ENCODE measurements at regions not wholly inside any gene's neighbourhood (a gene's known extent, or its start where the extent isn't known, plus 50 kb on each side); places are given as distances from the start of the nearest gene placed in this dataset.

DNA sequence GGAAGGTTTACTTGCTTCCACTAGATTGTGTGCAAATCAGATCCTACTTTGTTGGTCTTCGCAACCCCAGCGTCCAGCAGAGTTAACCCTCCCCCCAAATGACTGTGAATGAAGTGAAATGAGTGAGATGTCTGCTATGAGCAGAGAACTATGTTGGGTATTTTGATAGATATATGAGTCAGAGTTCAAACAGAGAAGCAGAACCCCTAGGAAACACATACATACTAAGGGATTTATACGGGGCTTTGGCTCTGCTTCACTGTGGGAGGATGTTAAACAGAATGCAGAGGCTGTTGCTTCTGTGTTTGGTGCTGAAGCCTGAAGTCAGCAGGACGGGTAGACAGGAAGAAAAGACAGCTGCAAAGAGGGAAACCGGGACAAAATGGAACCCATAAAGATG lies 197.0 kb downstream of the MZT1 start:
- Mint-ChIP-seq H3K4me1 (ENCODE audit: unreplicated experiment) (peaks cover 7% of the 10 kb centered on the region), H3K4me3 (ENCODE audit: unreplicated experiment) (no peak overlapping the region), H3K36me3 (ENCODE audit: unreplicated experiment) (no peaks in the 10 kb centered on the region), H3K27ac (ENCODE audit: unreplicated experiment) (no peak overlapping the region), H3K27me3 (ENCODE audit: unreplicated experiment) (no peaks in the 10 kb centered on the region), H3K9me3 (ENCODE audit: unreplicated experiment) (no peaks in the 10 kb centered on the region)
- DNase-seq (ENCODE audit: extremely low spot score, unreplicated experiment): no peak
- TF ChIP-seq, protein P1, sequence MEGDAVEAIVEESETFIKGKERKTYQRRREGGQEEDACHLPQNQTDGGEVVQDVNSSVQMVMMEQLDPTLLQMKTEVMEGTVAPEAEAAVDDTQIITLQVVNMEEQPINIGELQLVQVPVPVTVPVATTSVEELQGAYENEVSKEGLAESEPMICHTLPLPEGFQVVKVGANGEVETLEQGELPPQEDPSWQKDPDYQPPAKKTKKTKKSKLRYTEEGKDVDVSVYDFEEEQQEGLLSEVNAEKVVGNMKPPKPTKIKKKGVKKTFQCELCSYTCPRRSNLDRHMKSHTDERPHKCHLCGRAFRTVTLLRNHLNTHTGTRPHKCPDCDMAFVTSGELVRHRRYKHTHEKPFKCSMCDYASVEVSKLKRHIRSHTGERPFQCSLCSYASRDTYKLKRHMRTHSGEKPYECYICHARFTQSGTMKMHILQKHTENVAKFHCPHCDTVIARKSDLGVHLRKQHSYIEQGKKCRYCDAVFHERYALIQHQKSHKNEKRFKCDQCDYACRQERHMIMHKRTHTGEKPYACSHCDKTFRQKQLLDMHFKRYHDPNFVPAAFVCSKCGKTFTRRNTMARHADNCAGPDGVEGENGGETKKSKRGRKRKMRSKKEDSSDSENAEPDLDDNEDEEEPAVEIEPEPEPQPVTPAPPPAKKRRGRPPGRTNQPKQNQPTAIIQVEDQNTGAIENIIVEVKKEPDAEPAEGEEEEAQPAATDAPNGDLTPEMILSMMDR (IDR thresholded peaks at IDR 0.05): no peak

DNA sequence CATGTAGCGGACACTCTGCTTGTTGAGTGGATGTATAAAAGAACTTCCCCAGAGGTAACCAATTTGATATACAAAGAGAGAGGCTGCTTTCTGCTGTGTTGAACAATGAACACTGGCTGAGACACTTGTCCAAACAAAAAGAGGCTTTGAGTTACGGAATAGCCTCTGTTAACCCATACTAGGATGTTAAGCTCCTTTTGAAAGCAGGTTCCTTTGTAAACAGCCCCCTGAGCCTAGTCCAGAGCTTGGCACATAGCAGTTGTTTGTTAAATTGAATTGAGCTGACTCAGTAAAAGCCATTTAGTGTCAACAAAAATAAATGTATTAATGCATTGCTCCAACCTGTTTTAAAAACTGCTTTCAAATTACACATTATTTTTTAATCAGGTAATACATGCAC lies 200.1 kb downstream of the MZT1 start:
- H3K36me3 Mint-ChIP-seq (ENCODE audit: unreplicated experiment): no peaks in the 10 kb centered on the region
- no peak overlapping the region for H3K27ac Mint-ChIP-seq (ENCODE audit: unreplicated experiment)
- peaks cover 7% of the 10 kb centered on the region for H3K4me1 Mint-ChIP-seq (ENCODE audit: unreplicated experiment)
- no peak overlapping the region for H3K4me3 Mint-ChIP-seq (ENCODE audit: unreplicated experiment)
- TF ChIP-seq, protein P1 (IDR thresholded peaks at IDR 0.05): no peak
- H3K9me3 Mint-ChIP-seq (ENCODE audit: unreplicated experiment): no peaks in the 10 kb centered on the region
- DNase-seq (ENCODE audit: extremely low spot score, unreplicated experiment): no peak
- H3K27me3 Mint-ChIP-seq (ENCODE audit: unreplicated experiment): peaks cover 5% of the 10 kb centered on the region

DNA sequence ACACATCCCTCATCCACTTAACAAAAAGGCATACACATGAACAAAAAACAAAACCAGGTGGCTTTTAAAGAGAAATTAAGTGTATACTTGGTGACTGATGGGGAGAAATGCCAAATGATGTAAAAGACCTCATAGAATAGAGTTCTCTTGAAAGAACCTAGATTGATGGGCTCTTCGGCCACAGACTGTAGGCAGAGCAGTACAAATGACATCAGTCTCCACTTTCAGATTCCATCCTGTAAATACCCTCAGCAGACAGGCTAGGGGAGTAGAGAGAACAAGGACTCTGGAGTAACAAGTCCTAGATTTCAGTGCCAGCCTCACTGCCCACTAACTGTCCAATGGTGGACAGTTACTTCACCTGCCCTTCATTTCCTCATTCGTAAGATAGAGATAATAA lies 203.8 kb downstream of the MZT1 start:
- peaks cover 10% of the 10 kb centered on the region for H3K27me3 Mint-ChIP-seq (ENCODE audit: unreplicated experiment)
- TF ChIP-seq, protein P1 (IDR thresholded peaks at IDR 0.05): no peak
- H3K9me3 Mint-ChIP-seq (ENCODE audit: unreplicated experiment): no peaks in the 10 kb centered on the region
- H3K27ac Mint-ChIP-seq (ENCODE audit: unreplicated experiment): no peak overlapping the region
- no peaks in the 10 kb centered on the region for H3K4me1 Mint-ChIP-seq (ENCODE audit: unreplicated experiment)
- no peak for DNase-seq (ENCODE audit: extremely low spot score, unreplicated experiment)
- no peak overlapping the region for H3K4me3 Mint-ChIP-seq (ENCODE audit: unreplicated experiment)
- no peaks in the 10 kb centered on the region for H3K36me3 Mint-ChIP-seq (ENCODE audit: unreplicated experiment)

DNA sequence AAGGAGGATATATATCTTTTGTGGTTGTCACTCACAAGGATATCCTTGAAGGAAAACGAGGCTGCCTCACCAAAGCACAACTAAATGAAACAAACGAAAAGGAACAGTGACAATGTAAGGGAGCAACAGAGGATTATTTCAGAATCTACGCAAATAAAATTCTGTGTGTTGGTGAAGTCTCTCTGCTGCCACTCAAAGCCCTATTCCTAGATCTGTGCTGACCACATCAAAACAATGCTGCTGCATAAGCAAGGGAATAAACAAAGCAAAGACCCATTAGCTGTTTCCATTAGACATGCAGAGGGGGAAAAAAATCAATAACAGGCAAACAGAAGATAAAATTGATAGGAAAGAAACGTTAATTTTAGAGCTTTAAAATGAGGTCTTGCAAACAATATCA lies 204.4 kb downstream of the MZT1 start:
- Mint-ChIP-seq H3K27me3 (ENCODE audit: unreplicated experiment) (peaks cover 11% of the 10 kb centered on the region), H3K27ac (ENCODE audit: unreplicated experiment) (no peak overlapping the region), H3K4me1 (ENCODE audit: unreplicated experiment) (no peaks in the 10 kb centered on the region), H3K9me3 (ENCODE audit: unreplicated experiment) (no peaks in the 10 kb centered on the region), H3K36me3 (ENCODE audit: unreplicated experiment) (no peaks in the 10 kb centered on the region), H3K4me3 (ENCODE audit: unreplicated experiment) (no peak overlapping the region)
- DNase-seq (ENCODE audit: extremely low spot score, unreplicated experiment): no peak
- TF ChIP-seq, protein P1 (IDR thresholded peaks at IDR 0.05): no peak

DNA sequence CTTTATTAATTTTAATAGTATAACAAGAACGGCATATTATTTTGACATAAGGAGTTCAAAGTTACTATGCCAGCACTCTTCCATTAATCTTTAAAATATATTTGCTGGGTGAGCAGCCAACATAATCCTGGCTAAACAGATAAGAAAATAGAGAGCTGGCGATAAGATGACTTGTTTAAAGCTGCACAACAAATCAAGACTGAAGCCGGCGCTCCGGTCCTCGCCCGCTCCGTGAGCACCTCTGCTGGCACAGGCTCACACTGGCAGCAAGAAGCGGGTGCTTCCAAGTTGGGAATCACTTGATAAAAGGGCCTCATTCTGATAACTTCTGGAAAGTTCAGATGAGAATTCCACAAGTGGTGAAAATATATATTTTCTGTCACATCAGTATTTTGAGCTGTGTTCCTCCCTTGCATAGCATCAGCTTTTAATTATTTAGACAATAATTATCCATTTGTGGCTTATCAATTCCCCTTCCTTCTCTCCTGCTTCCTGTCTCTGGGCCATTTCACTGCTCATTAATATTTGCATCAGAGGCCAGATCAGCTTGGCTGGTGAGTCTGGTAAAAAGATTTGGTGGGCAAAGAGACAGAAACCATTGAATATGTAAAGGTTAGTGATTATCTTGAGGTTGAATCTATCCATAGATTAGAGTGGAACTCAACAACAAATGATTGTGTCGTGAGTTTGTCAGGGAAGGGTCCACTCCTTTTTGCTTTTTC lies 205.3 kb downstream of the MZT1 start:
- no peaks in the 10 kb centered on the region for H3K9me3 Mint-ChIP-seq (ENCODE audit: unreplicated experiment)
- TF ChIP-seq, protein P1 (IDR thresholded peaks at IDR 0.05): no peak
- no peaks in the 10 kb centered on the region for H3K4me1 Mint-ChIP-seq (ENCODE audit: unreplicated experiment)
- no peak overlapping the region for H3K27ac Mint-ChIP-seq (ENCODE audit: unreplicated experiment)
- no peak overlapping the region for H3K4me3 Mint-ChIP-seq (ENCODE audit: unreplicated experiment)
- H3K36me3 Mint-ChIP-seq (ENCODE audit: unreplicated experiment): no peaks in the 10 kb centered on the region
- no peak for DNase-seq (ENCODE audit: extremely low spot score, unreplicated experiment)
- H3K27me3 Mint-ChIP-seq (ENCODE audit: unreplicated experiment): peaks cover 11% of the 10 kb centered on the region

Measured in osteocyte (in vitro differentiated cells).